Vagina (tissue), 2 donors: ENCODE measurements at regions not wholly inside any gene's neighbourhood (a gene's known extent, or its start where the extent isn't known, plus 50 kb on each side); places are given as distances from the start of the nearest gene placed in this dataset.

Source experiments
- DNase-seq, 2 donors: peaks; one replicate each; pipeline ENCODE4 v3.0.0-alpha.2; 2017; ENCODE audit errors: extremely low spot score in 2 of 2
- H3K27ac ChIP-seq: fragments of 200-600 bp; sonication (generic); one replicate; pipeline ENCODE4 v1.5.1; 2019
- H3K27me3 ChIP-seq: fragments of 200-600 bp; sonication (generic); one replicate; pipeline ENCODE4 v1.5.1; 2019
- H3K36me3 ChIP-seq, 2 donors: fragments of 200-600 bp; sonication (generic); one replicate each; pipeline ENCODE4 v1.5.1; 2017 to 2019
- H3K4me1 ChIP-seq: fragments of 200-600 bp; sonication (generic); one replicate; pipeline ENCODE4 v1.5.1; 2019
- H3K4me3 ChIP-seq, 2 donors: fragments of 200-600 bp; sonication (generic); 1 replicate in 1 of 2; 2 replicates in 1 of 2; pipeline ENCODE4 v1.5.1; 2016 to 2019
- H3K9me3 ChIP-seq: fragments of 200-600 bp; sonication (generic); one replicate; pipeline ENCODE4 v1.5.1; 2019
- POLR2A ChIP-seq, 2 donors: fragments of 450-650 bp; IDR thresholded peaks; one replicate each; pipeline ENCODE4 v1.6.1; 2017; ENCODE audit warnings: antibody characterized with exemption in 2 of 2, mild to moderate bottlenecking in 2 of 2, moderate library complexity in 2 of 2
- POLR2AphosphoS5 ChIP-seq, 2 donors: sonication (generic); formaldehyde crosslinking; IDR thresholded peaks; one replicate each; pipeline ENCODE4 v1.9.0; 2017; ENCODE audit warnings: antibody characterized with exemption in 2 of 2, mild to moderate bottlenecking in 2 of 2, low read depth in 1 of 2; ENCODE audit not compliant: insufficient read depth in 1 of 2
- intact Hi-C: fragments of 100-400 bp; cut with DNase I; formaldehyde crosslinking; loops from one replicate; pipeline ENCODE4 v1.15.1; 2023
- TF ChIP-seq, protein P1 (sequence below), 3 experiments: fragments of 450-650 bp in 2 of 3; fragments of 200-600 bp in 1 of 3; sonication (generic) in 1 of 3; IDR thresholded peaks; one replicate each; pipeline ENCODE4 v1.5.1; 2017 to 2019; ENCODE audit warnings: antibody characterized with exemption in 3 of 3, mild to moderate bottlenecking in 2 of 3, moderate library complexity in 2 of 3

DNA sequence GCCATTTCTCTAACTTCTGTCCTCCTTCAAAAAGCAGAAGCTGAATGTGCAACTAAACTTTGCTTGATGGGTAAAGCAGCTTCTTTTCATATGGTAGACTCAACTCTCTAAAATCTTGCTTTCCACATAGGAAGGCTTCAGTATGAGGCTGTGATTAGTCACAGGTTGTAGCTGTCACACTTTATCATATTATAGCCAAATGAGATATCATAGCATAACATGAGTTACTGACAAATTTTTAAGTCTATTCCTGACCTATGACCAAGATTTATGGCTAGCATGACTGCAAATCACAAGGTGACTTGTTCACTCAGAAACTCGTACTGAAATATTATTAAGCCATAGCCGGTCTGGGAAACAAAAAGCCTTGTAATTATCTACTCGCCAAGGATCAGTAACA, 998.6 kb downstream of the RPA4 start:
- H3K27me3 ChIP-seq, result no peaks in the 10 kb centered on the region
- intact Hi-C loops, result no loop called here
- H3K4me3 ChIP-seq, result no peak overlapping the region

DNA sequence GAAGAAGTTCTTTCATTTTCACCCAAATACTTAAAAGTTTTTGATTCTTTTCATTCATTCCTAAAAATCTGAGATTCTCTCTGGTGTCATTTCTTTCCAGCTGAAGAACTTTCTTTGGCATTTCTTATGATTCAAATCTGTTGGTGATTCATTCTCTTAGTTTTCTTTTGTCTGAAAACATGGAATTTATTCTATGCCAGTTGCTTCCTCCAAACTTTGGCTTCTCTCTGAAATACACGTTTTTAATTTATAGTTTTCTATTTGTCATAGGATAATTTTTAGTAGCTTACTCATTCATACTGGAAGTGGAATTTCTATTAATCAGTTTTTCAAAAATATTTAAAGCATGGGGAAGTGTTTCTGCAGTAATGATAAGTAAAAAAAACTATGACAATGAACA, 1012.0 kb downstream of the RPA4 start:
- Histone ChIP-seq H3K4me1 (no peaks in the 10 kb centered on the region), H3K36me3 (no peaks in the 10 kb centered on the region), H3K27ac (no peak overlapping the region), H3K4me3 (no peak overlapping the region), H3K27me3 (no peaks in the 10 kb centered on the region), H3K9me3 (no peaks in the 10 kb centered on the region)
- TF ChIP-seq, protein P1, sequence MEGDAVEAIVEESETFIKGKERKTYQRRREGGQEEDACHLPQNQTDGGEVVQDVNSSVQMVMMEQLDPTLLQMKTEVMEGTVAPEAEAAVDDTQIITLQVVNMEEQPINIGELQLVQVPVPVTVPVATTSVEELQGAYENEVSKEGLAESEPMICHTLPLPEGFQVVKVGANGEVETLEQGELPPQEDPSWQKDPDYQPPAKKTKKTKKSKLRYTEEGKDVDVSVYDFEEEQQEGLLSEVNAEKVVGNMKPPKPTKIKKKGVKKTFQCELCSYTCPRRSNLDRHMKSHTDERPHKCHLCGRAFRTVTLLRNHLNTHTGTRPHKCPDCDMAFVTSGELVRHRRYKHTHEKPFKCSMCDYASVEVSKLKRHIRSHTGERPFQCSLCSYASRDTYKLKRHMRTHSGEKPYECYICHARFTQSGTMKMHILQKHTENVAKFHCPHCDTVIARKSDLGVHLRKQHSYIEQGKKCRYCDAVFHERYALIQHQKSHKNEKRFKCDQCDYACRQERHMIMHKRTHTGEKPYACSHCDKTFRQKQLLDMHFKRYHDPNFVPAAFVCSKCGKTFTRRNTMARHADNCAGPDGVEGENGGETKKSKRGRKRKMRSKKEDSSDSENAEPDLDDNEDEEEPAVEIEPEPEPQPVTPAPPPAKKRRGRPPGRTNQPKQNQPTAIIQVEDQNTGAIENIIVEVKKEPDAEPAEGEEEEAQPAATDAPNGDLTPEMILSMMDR (IDR thresholded peaks at IDR 0.05), result no peak
- TF ChIP-seq POLR2A (IDR thresholded peaks at IDR 0.05), result no peak
- TF ChIP-seq POLR2AphosphoS5 (IDR thresholded peaks at IDR 0.05; ENCODE audit: insufficient read depth in 1 of 2, low read depth in 1 of 2), result no peak
- DNase-seq, result no peak
- intact Hi-C loops, result no loop called here

More for the DNA sequence above, 998.6 kb downstream of the RPA4 start:
- no peaks in the 10 kb centered on the region for H3K9me3 ChIP-seq
- no peak for DNase-seq
- TF ChIP-seq POLR2A (IDR thresholded peaks at IDR 0.05) (no peak), POLR2AphosphoS5 (IDR thresholded peaks at IDR 0.05; ENCODE audit: insufficient read depth in 1 of 2, low read depth in 1 of 2) (no peak)
- TF ChIP-seq, protein P1 (IDR thresholded peaks at IDR 0.05), result no peak
- H3K36me3 ChIP-seq, result no peaks in the 10 kb centered on the region
- no peak overlapping the region for H3K27ac ChIP-seq
- H3K4me1 ChIP-seq, result no peaks in the 10 kb centered on the region

DNA sequence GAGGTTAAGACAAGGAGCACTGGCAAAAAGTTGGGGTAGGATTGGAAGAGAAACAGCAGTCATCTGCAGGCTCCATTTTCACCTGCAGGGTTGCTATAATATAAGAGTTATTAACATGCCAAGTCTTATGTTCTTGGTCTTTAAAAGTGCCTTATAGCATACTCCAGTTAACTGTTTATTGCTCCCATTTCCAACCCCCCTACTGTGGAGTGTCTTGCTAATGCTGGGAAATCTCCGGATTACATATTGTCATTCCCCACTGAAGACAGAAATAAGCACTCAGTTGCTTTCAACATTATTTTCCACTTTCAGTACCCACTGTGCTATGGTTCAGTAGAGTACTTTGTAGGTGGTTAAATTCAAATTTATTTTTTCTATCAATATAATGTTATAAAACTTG, 1014.3 kb downstream of the RPA4 start:
- no peaks in the 10 kb centered on the region for H3K36me3 ChIP-seq
- TF ChIP-seq, protein P1 (IDR thresholded peaks at IDR 0.05), result no peak
- TF ChIP-seq POLR2AphosphoS5 (IDR thresholded peaks at IDR 0.05; ENCODE audit: insufficient read depth in 1 of 2, low read depth in 1 of 2), result no peak
- no peak for TF ChIP-seq POLR2A (IDR thresholded peaks at IDR 0.05)
- DNase-seq, result no peak
- intact Hi-C loops, result no loop called here
- no peak overlapping the region for H3K4me3 ChIP-seq
- no peak overlapping the region for H3K27ac ChIP-seq
- H3K27me3 ChIP-seq, result no peaks in the 10 kb centered on the region
- no peaks in the 10 kb centered on the region for H3K9me3 ChIP-seq
- H3K4me1 ChIP-seq, result no peaks in the 10 kb centered on the region

DNA sequence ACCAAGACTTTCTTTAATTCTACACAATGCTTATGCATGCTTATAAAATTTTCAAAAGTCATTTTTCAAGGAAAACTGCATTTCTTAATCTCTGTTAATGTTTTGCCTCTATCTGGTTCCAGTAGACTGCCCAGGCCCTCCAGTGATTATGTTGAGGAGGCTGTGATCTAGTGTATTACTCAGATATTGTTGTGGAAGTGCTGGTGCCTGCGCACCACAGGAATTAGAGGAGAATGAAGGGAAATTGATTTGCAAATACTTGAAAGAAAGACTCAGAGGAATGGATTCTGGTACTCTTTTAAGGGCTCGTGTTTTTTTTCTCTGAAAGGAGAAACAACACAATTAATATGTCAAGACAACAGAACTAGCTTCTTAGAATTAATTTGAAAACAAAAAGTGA, 1015.1 kb downstream of the RPA4 start:
- no peaks in the 10 kb centered on the region for H3K36me3 ChIP-seq
- H3K4me3 ChIP-seq, result no peak overlapping the region
- H3K9me3 ChIP-seq, result no peaks in the 10 kb centered on the region
- no peak overlapping the region for H3K27ac ChIP-seq
- TF ChIP-seq POLR2A (IDR thresholded peaks at IDR 0.05), result no peak
- TF ChIP-seq POLR2AphosphoS5 (IDR thresholded peaks at IDR 0.05; ENCODE audit: insufficient read depth in 1 of 2, low read depth in 1 of 2), result no peak
- TF ChIP-seq, protein P1 (IDR thresholded peaks at IDR 0.05), result no peak
- intact Hi-C loops, result no loop called here
- DNase-seq, result no peak
- no peaks in the 10 kb centered on the region for H3K4me1 ChIP-seq
- no peaks in the 10 kb centered on the region for H3K27me3 ChIP-seq

DNA sequence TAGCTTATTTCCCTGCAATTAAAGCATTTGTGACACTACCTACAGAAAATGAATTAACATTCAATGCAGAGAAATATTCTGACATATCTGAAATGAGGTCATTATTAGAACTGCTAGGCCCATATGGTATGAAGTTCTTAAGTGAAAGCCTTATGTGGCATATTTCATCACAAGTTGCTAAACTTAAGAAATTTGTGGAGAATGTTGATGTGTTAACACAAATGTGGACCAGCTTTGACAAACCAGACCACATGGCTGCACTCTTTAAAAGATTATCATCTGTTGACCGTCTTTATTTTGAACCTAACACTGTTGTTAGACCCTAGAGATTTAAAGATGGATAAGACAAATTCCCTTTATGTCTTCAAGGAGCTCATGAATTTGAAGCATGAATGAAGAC, 1024.1 kb downstream of the RPA4 start:
- Histone ChIP-seq H3K9me3 (no peaks in the 10 kb centered on the region), H3K36me3 (no peaks in the 10 kb centered on the region), H3K4me1 (no peaks in the 10 kb centered on the region), H3K27ac (no peak overlapping the region), H3K27me3 (no peaks in the 10 kb centered on the region), H3K4me3 (no peak overlapping the region)
- no peak for DNase-seq
- TF ChIP-seq, protein P1 (IDR thresholded peaks at IDR 0.05), result no peak
- no peak for TF ChIP-seq POLR2A (IDR thresholded peaks at IDR 0.05)
- no peak for TF ChIP-seq POLR2AphosphoS5 (IDR thresholded peaks at IDR 0.05; ENCODE audit: insufficient read depth in 1 of 2, low read depth in 1 of 2)
- intact Hi-C loops, result no loop called here
